Body of pancreas (tissue), 4 donors: ENCODE measurements at regions not wholly inside any gene's neighbourhood (a gene's known extent, or its start where the extent isn't known, plus 50 kb on each side); places are given as distances from the start of the nearest gene placed in this dataset.

Experiments
- ATAC-seq: fragments of 150-250 bp; one replicate; pipeline ENCODE4 v1.9.1; 2016
- DNase-seq, 4 donors: peaks; one replicate each; pipeline ENCODE4 v3.0.0-alpha.2; 2019
- H3K27ac ChIP-seq, 4 donors: fragments of 200-600 bp; sonication (generic); 1 replicate in 3 of 4; 2 replicates in 1 of 4; pipeline versions ENCODE4 v1.5.1 to v1.6.1; 2016 to 2019; ENCODE audit warnings: mild to moderate bottlenecking in 1 of 4, mixed read lengths in 1 of 4, moderate library complexity in 1 of 4
- H3K27me3 ChIP-seq, 2 donors: fragments of 200-600 bp; sonication (generic); one replicate each; pipeline ENCODE4 v1.6.0; 2016; ENCODE audit warnings: mild to moderate bottlenecking in 1 of 2
- H3K36me3 ChIP-seq, 2 donors: fragments of 200-600 bp; sonication (generic); replicated peaks in 1 of 2; 2 replicates each; pipeline ENCODE4 v1.5.1; 2016; ENCODE audit warnings: low read depth in 2 of 2; ENCODE audit not compliant: insufficient read depth in 1 of 2
- H3K4me1 ChIP-seq: fragments of 200-600 bp; sonication (generic); one replicate; pipeline ENCODE4 v1.6.0; 2016
- H3K4me3 ChIP-seq, 2 donors: fragments of 200-600 bp; sonication (generic); 1 replicate in 1 of 2; 2 replicates in 1 of 2; pipeline ENCODE4 v1.5.1; 2016 to 2019
- H3K9me3 ChIP-seq, 3 donors: fragments of 200-600 bp; sonication (generic); 1 replicate in 2 of 3; 2 replicates in 1 of 3; pipeline ENCODE4 v1.5.1; 2016
- POLR2A ChIP-seq, 3 donors: fragments of 450-650 bp; IDR thresholded peaks; one replicate each; pipeline ENCODE4 v1.6.1; 2016; ENCODE audit warnings: antibody characterized with exemption in 3 of 3, mild to moderate bottlenecking in 2 of 3
- WGBS, 2 donors: methylation state at CpG; one replicate each; pipeline ENCODE4 v1.1.5; 2017; 5-methylcytosine and 5-hydroxymethylcytosine counted together
- intact Hi-C: fragments of 100-400 bp; cut with DNase I; formaldehyde crosslinking; loops from one replicate; pipeline ENCODE4 v1.15.1; 2023
- TF ChIP-seq, protein P1 (sequence below), 7 experiments: fragments of 450-650 bp in 4 of 7; fragments of 200-600 bp in 3 of 7; sonication (generic) in 3 of 7; IDR thresholded peaks; one replicate each; pipeline ENCODE4 v1.5.1; 2016 to 2019; ENCODE audit warnings: antibody characterized with exemption in 7 of 7

DNA sequence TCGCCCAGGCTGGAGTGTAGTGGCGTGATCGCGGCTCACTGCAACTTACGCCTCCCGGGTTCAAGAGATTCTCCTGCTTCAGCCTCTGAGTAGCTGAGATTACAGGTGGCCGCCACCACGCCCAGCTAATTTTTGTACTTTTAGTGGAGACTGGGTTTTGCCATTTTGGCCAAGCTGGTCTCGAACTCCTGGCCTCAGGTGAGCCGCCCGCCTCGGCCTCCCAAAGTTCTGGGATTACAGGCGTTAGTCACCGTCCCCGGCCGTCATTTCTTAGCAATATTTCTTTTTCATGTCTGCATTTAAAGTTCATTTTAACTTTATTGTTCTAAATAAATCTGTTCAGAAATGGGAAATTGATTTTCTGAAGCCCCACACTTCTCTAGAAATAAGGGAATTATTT, 597.3 kb upstream of the DDX18 start:
- no peaks in the 10 kb centered on the region for H3K9me3 ChIP-seq
- no peak for DNase-seq
- WGBS, 2 donors, result 86 to 92% methylated on average over 16 of the region's 16 CpGs

DNA sequence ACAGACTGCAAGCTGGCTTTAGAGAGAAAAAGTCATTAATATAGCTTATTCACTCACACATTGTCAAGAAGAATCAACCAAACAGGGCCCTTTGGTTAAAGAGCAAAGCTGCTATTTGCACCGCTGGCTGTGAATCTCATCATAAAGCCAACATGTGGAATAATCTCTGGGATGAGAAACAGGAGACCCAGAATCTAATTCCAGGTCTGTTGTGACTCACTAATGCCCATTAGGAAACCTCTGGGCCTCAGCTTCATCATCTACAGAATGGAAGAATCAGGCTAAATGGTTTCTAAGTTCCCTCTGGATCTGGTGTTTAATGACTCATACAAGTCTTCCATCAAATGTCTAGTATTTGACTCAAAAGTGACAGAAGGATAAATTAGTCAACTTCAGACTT, 591.7 kb upstream of the DDX18 start:
- no peaks in the 10 kb centered on the region for H3K9me3 ChIP-seq
- H3K4me3 ChIP-seq, result no peak overlapping the region
- no peaks in the 10 kb centered on the region for H3K4me1 ChIP-seq
- no peaks in the 10 kb centered on the region for H3K27me3 ChIP-seq
- DNase-seq, result no peak
- H3K36me3 ChIP-seq, result no peaks in the 10 kb centered on the region
- intact Hi-C loops, result no loop called here
- 76 to 79% methylated on average over 1 of the region's 1 CpG for WGBS, 2 donors
- H3K27ac ChIP-seq, result no peak overlapping the region
- TF ChIP-seq, protein P1, sequence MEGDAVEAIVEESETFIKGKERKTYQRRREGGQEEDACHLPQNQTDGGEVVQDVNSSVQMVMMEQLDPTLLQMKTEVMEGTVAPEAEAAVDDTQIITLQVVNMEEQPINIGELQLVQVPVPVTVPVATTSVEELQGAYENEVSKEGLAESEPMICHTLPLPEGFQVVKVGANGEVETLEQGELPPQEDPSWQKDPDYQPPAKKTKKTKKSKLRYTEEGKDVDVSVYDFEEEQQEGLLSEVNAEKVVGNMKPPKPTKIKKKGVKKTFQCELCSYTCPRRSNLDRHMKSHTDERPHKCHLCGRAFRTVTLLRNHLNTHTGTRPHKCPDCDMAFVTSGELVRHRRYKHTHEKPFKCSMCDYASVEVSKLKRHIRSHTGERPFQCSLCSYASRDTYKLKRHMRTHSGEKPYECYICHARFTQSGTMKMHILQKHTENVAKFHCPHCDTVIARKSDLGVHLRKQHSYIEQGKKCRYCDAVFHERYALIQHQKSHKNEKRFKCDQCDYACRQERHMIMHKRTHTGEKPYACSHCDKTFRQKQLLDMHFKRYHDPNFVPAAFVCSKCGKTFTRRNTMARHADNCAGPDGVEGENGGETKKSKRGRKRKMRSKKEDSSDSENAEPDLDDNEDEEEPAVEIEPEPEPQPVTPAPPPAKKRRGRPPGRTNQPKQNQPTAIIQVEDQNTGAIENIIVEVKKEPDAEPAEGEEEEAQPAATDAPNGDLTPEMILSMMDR (IDR thresholded peaks at IDR 0.05), result no peak
- no peak for TF ChIP-seq POLR2A (IDR thresholded peaks at IDR 0.05)
- no peak for ATAC-seq

More for the DNA sequence above, 597.3 kb upstream of the DDX18 start:
- TF ChIP-seq, protein P1 (IDR thresholded peaks at IDR 0.05), result no peak
- no peak for TF ChIP-seq POLR2A (IDR thresholded peaks at IDR 0.05)
- no peak for ATAC-seq
- H3K4me3 ChIP-seq, result no peak overlapping the region
- intact Hi-C loops, result no loop called here
- no peaks in the 10 kb centered on the region for H3K27me3 ChIP-seq
- no peaks in the 10 kb centered on the region for H3K4me1 ChIP-seq
- H3K36me3 ChIP-seq, result no peaks in the 10 kb centered on the region
- H3K27ac ChIP-seq, result no peak overlapping the region

DNA sequence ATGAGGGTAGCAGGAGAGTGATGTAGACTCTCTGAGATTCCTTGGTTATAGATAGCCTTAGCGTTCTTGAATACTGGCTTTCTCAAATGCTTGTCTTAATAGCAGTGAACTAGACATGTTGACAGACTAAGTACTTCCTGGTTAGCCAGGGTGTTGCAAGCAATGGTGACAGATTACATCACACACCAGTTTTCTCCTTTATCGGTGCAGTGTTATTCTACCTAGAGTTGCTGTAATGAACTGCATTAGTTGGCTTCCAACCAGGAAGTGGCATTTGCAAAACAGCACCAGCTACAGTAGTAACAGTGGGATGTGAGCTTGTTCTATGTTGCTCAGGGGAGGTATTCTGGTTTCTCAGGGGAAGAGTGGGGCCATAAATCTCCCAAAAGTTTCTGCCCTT, 582.2 kb upstream of the DDX18 start:
- Histone ChIP-seq H3K4me3 (no peak overlapping the region), H3K36me3 (no peaks in the 10 kb centered on the region), H3K27ac (no peak overlapping the region), H3K4me1 (no peaks in the 10 kb centered on the region), H3K9me3 (no peaks in the 10 kb centered on the region), H3K27me3 (no peaks in the 10 kb centered on the region)
- ATAC-seq (no peak), DNase-seq (no peak)
- TF ChIP-seq POLR2A (IDR thresholded peaks at IDR 0.05), result no peak
- TF ChIP-seq, protein P1 (IDR thresholded peaks at IDR 0.05), result no peak
- 67 to 72% methylated on average over 2 of the region's 2 CpGs for WGBS, 2 donors
- intact Hi-C loops, result no loop called here

DNA sequence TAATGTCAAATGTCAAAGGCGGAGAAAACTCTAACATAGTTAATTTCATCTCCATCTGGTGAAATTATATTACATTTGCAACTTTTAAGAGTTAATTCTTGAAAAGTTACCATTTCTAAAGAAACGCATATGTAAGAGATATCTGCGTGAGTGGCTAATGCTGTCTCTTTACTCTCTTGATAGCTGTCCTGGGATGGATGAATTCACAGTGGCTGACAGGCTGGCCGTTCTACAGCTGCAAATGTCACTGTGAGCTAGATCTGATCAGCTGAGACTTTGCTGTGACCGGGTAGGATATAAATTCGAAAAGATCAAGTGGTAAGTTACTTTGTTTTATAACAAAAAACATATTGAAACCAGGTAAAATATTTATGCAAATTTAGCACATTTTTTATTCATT, 557.1 kb upstream of the DDX18 start:
- Histone ChIP-seq H3K27ac (no peak overlapping the region), H3K9me3 (no peaks in the 10 kb centered on the region), H3K27me3 (no peaks in the 10 kb centered on the region), H3K4me1 (no peaks in the 10 kb centered on the region), H3K36me3 (no peaks in the 10 kb centered on the region), H3K4me3 (no peak overlapping the region)
- TF ChIP-seq POLR2A (IDR thresholded peaks at IDR 0.05), result no peak
- TF ChIP-seq, protein P1 (IDR thresholded peaks at IDR 0.05), result no peak
- no peak for ATAC-seq
- 49 to 52% methylated on average over 6 of the region's 6 CpGs for WGBS, 2 donors
- no peak for DNase-seq
- intact Hi-C loops, result no loop called here

DNA sequence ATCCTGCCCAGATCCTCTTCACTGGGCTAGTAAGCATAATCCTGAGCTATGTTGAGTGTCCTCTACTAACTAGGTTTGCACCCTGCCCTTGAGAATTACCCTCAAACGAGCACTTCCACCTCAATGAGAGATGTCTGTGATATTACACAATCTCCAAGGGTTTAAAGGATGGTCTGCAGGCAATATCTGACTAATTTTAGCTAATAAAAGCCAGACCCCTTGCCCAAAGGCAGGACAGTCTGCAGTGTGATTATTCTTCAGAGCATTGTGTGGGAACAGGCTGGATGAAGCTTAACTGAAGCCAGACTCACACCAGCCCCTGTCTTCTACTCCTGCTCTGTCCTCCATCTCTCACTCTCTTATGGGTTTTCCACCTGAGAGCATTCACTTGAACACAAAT, 544.9 kb upstream of the DDX18 start:
- ATAC-seq (no peak), DNase-seq (no peak)
- Histone ChIP-seq H3K36me3 (no peaks in the 10 kb centered on the region), H3K27ac (no peak overlapping the region), H3K9me3 (no peaks in the 10 kb centered on the region), H3K27me3 (no peaks in the 10 kb centered on the region), H3K4me3 (no peak overlapping the region), H3K4me1 (no peaks in the 10 kb centered on the region)
- TF ChIP-seq, protein P1 (IDR thresholded peaks at IDR 0.05), result no peak
- no peak for TF ChIP-seq POLR2A (IDR thresholded peaks at IDR 0.05)
- intact Hi-C loops, result no loop called here
- 30 to 38% methylated on average over 1 of the region's 1 CpG for WGBS, 2 donors
